Pancreas (tissue), 10 donors: ENCODE measurements at regions not wholly inside any gene's neighbourhood (a gene's known extent, or its start where the extent isn't known, plus 50 kb on each side); places are given as distances from the start of the nearest gene placed in this dataset.

ENCODE experiments used
- ATAC-seq, 4 donors: fragments of 200-7000 bp; cut with Tn5 transposase; one replicate each; pipeline versions ENCODE4 v1.8.0 to v1.9.1; 2020; ENCODE audit warnings: mild to moderate bottlenecking in 4 of 4, moderate library complexity in 4 of 4
- DNase-seq, 6 donors: peaks; one replicate each; pipeline ENCODE4 v3.0.0-alpha.2; 2020
- FAIRE-seq: peaks from 2 replicates; lab custom pipeline; 2012; peaks lifted over from hg19 to GRCh38; lab: Jason Lieb, UNC
- H3K27ac ChIP-seq, 4 donors: fragments of 200-600 bp; sonication (generic); 1 replicate in 3 of 4; 2 replicates in 1 of 4; pipeline versions ENCODE4 v1.5.0 to v1.8.0; 2020
- H3K27me3 ChIP-seq, 4 donors: fragments of 200-600 bp; one replicate each; pipeline ENCODE4 v1.8.0; 2021
- H3K36me3 ChIP-seq, 3 donors: fragments of 200-600 bp; sonication (generic) in 1 of 3; one replicate each; pipeline versions ENCODE4 v1.5.0 to v1.8.0; 2020 to 2021
- H3K4me1 ChIP-seq, 3 donors: fragments of 200-600 bp; one replicate each; pipeline ENCODE4 v1.8.0; 2021
- H3K4me3 ChIP-seq, 4 donors: fragments of 200-600 bp; sonication (generic) in 2 of 4; one replicate each; pipeline versions ENCODE4 v1.5.0 to v1.8.0; 2020 to 2021
- H3K9me3 ChIP-seq, 4 donors: fragments of 200-600 bp; one replicate each; pipeline ENCODE4 v1.8.0; 2021
- WGBS, 2 donors: extraction: QIAGEN DNeasy Blood & Tissue Kit; methylation state at CpG; one replicate each; pipeline ENCODE4 v1.1.7; 2013; 5-methylcytosine and 5-hydroxymethylcytosine counted together
- intact Hi-C, 3 donors: fragments of 100-400 bp; cut with DNase I; formaldehyde crosslinking; loops; one replicate each; pipeline versions ENCODE4 v1.11.1 to v1.14.2; 2022
- TF ChIP-seq, protein P1 (sequence below), 4 donors: fragments of 200-600 bp; sonication (generic) in 3 of 4; IDR thresholded peaks; one replicate each; pipeline versions ENCODE4 v1.5.0 to v1.8.0; 2021; ENCODE audit warnings: antibody characterized with exemption in 4 of 4
- donor health status: healthy with polysubstance abuse.
- donor health status: DM: no; HTN: no; CAD: no; lungs with moderate emphysema.
- donor health status: DM: no; HTN: no; CAD: no.
- donor health status: control.
- donor health status: control.
- donor health status: Bipolar disorder and iron deficiency.
- donor health status: DM: yes; HTN: yes; CAD: no.
- donor health status: DM: no; HTN: no; CAD: no.
- donor health status: DM: no; HTN: no; CAD: no.
- donor health status: DM: yes; HTN: yes; CAD: no.

DNA sequence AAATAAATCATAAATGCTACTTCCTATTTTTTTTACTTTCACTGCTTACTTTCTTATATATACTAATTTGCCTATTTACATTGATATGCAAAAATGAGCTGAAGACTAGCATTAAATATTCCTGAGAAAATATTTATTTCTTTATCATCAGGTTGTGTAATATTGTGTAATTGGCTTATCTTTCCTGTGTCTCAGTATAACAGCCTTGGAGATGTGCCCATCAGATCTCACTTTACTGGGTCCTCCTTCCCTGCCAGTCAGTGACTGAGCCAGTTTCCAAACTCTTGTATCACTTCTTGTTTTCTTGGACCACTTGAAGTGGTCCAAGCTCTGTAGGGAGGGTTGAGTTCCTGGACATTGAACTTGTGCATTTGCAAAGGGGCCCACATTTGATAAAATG, 900.0 kb downstream of the LUZP2 start:
- H3K4me3 ChIP-seq = no peak overlapping the region
- no peak for FAIRE-seq
- no peaks in the 10 kb centered on the region for H3K4me1 ChIP-seq
- H3K9me3 ChIP-seq = no peaks in the 10 kb centered on the region
- H3K27ac ChIP-seq = no peak overlapping the region
- no peak for ATAC-seq
- H3K36me3 ChIP-seq = no peaks in the 10 kb centered on the region
- no peak for DNase-seq
- H3K27me3 ChIP-seq = no peaks in the 10 kb centered on the region
- TF ChIP-seq, protein P1, sequence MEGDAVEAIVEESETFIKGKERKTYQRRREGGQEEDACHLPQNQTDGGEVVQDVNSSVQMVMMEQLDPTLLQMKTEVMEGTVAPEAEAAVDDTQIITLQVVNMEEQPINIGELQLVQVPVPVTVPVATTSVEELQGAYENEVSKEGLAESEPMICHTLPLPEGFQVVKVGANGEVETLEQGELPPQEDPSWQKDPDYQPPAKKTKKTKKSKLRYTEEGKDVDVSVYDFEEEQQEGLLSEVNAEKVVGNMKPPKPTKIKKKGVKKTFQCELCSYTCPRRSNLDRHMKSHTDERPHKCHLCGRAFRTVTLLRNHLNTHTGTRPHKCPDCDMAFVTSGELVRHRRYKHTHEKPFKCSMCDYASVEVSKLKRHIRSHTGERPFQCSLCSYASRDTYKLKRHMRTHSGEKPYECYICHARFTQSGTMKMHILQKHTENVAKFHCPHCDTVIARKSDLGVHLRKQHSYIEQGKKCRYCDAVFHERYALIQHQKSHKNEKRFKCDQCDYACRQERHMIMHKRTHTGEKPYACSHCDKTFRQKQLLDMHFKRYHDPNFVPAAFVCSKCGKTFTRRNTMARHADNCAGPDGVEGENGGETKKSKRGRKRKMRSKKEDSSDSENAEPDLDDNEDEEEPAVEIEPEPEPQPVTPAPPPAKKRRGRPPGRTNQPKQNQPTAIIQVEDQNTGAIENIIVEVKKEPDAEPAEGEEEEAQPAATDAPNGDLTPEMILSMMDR (IDR thresholded peaks at IDR 0.05) = no peak
- intact Hi-C loops = no loop called here

DNA sequence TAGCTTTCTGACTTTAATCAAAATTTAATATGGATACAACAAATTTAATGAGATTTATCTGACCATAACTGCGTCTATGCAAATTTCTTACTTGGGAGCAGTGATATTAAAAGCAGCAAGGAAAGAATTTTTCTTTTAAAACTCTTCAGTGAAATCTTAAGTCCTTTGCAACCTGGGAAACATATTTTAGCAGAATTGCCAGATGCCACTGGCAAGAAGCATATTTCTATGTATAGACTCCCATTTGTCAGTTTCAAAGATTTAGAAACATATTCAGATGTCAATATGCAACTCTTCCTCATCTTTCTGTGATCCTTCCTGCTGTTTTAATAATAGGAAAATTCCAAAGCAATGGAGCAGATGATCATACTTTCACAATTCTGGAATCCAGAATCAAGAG, 911.3 kb downstream of the LUZP2 start:
- WGBS, 2 donors = 53 to 69% methylated on average over 1 of the region's 1 CpG
- FAIRE-seq = no peak
- no peak for ATAC-seq
- no peaks in the 10 kb centered on the region for H3K4me1 ChIP-seq
- no peak overlapping the region for H3K4me3 ChIP-seq
- H3K27ac ChIP-seq = no peak overlapping the region
- no peaks in the 10 kb centered on the region for H3K36me3 ChIP-seq
- no peak for DNase-seq
- TF ChIP-seq, protein P1 (IDR thresholded peaks at IDR 0.05) = no peak
- no peaks in the 10 kb centered on the region for H3K27me3 ChIP-seq
- H3K9me3 ChIP-seq = no peaks in the 10 kb centered on the region
- intact Hi-C loops = no loop called here

DNA sequence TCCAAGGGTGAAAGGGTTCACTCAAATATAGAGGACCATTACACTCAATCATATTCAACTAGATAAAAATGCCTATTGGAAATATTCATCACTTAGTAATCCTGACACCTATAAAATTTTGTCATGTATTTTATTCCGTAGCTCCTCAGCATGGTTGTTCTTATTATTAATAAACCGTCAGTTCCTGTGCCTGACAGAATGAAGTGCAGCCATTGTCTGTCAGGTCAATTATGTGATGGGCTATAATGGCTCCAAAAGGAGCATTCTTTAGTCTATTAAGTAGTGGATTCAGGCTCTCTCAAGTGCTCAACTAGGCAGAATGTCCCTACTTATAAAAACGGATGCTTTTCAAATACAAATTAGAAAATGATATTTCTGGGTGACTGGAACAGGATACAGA, 916.1 kb upstream of the ANO3 start:
- Histone ChIP-seq H3K4me1 (no peaks in the 10 kb centered on the region), H3K4me3 (no peak overlapping the region), H3K27me3 (no peaks in the 10 kb centered on the region), H3K27ac (no peak overlapping the region), H3K9me3 (no peaks in the 10 kb centered on the region), H3K36me3 (no peaks in the 10 kb centered on the region)
- intact Hi-C loops = no loop called here
- FAIRE-seq (no peak), DNase-seq (no peak), ATAC-seq (no peak)
- TF ChIP-seq, protein P1 (IDR thresholded peaks at IDR 0.05) = no peak
- WGBS, 2 donors = 16 to 41% methylated on average over 3 of the region's 3 CpGs

DNA sequence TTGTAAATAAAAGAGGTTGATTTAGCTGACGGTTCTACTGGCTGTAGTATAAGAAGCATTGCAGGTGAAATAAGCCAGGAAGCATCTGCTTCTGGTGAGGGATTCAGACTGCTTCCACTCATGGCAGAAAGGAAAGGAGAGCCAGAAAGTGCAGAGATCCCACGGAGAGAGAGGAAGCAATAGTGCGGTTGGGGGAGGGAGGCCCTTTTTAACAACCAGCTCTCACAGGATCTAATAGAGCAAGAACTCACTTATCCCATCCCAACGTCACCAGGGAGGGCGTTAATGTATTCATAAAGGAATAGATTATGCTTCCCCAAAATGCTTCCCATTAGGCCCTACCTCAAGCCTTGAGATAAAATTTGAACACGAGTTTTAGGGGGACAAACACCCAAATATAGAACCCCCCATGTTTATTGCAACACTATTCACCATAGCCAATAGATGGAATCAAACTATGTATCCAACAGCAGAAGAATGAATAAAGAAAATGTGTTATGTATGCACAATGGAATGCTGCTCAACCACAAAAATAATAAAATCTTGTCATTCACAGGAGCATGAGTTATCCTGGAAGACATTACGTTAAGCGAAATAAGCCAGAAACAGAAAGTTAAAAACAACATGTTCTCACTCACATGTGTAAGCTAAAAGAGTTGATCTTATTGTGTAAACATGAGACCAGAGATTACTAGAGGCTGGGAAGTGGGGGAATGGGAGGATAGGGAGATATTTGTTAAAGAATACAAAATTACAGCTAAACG, 908.3 kb upstream of the ANO3 start:
- DNase-seq (peak in 1 of 6 donors; percentile 14), ATAC-seq (peak in 1 of 4 donors; percentile 55), FAIRE-seq (no peak)
- Histone ChIP-seq H3K4me1 (no peaks in the 10 kb centered on the region), H3K36me3 (no peaks in the 10 kb centered on the region), H3K9me3 (no peaks in the 10 kb centered on the region), H3K27ac (no peak overlapping the region), H3K27me3 (no peaks in the 10 kb centered on the region), H3K4me3 (no peak overlapping the region)
- intact Hi-C loops = no loop called here
- 32 to 36% methylated on average over 9 of the region's 9 CpGs for WGBS, 2 donors
- TF ChIP-seq, protein P1 (IDR thresholded peaks at IDR 0.05) = no peak

DNA sequence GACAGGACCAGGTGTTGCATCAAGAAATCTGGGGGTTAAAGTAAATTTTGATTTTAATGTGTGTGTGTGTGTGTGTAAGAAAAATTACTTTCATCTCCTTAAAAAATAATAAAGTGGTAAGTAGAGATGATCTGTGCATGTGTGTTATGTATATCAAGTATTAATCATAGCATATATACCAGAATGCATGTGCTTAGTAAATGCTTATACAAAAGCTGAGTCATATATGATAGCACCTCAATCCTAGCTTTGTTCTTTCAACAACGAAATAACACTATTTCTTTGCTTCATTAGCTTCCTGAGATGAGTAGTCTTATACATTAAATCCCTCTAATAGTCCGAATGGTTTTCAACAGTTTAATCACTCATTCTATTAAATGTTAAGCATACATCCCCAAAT, 899.6 kb upstream of the ANO3 start:
- DNase-seq (no peak), FAIRE-seq (no peak), ATAC-seq (no peak)
- H3K36me3 ChIP-seq = no peaks in the 10 kb centered on the region
- no peaks in the 10 kb centered on the region for H3K27me3 ChIP-seq
- 44 to 54% methylated on average over 2 of the region's 2 CpGs for WGBS, 2 donors
- TF ChIP-seq, protein P1 (IDR thresholded peaks at IDR 0.05) = no peak
- H3K4me1 ChIP-seq = no peaks in the 10 kb centered on the region
- intact Hi-C loops = no loop called here
- no peaks in the 10 kb centered on the region for H3K9me3 ChIP-seq
- no peak overlapping the region for H3K27ac ChIP-seq
- no peak overlapping the region for H3K4me3 ChIP-seq
